ENCODE measurements at regions not wholly inside any gene's neighbourhood (a gene's known extent, or its start where the extent isn't known, plus 50 kb on each side); places are given as distances from the start of the nearest gene placed in this dataset.

DNA sequence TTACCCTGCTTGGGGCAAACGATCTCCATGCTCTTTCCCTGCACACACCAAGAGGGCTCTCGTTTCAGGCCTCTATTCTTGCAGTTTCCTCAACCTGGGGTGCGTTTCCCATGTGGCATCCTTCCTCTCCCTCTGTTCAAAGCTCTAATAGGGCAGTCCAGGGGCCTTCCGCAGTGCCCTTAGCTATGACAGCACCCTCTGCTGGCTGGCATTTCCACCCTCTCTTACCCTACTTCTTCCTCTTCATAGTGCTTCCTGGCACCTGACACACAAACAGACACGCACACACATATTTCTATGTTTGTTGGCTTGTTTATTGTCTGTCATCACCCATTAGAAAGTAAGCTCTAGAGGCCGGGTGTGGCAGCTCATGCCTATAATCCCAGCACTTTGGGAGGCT is 294.0 kb downstream of the CLIC5 start:
- H3K36me3 ChIP-seq (ENCODE audit: insufficient read depth, low read length) = no peaks in the 10 kb centered on the region
- H3K9me3 ChIP-seq (ENCODE audit: low read length) = no peaks in the 10 kb centered on the region
- no peaks in the 10 kb centered on the region for H3F3A ChIP-seq (ENCODE audit: insufficient read depth, low read length, poor library complexity, severe bottlenecking)
- H2AFZ ChIP-seq (ENCODE audit: low read depth, low read length) = no peak overlapping the region
- no peaks in the 10 kb centered on the region for H3K9me2 ChIP-seq (ENCODE audit: insufficient read depth, low read length)
- H3K4me2 ChIP-seq (ENCODE audit: low read length) = no peak overlapping the region
- H3K27ac ChIP-seq (ENCODE audit: low read length) = no peak overlapping the region
- H3K9ac ChIP-seq (ENCODE audit: low read length) = no peak overlapping the region
- H4K20me1 ChIP-seq (ENCODE audit: insufficient read depth) = no peaks in the 10 kb centered on the region
- TF ChIP-seq MXI1 (conservative IDR thresholded peaks at IDR 0.05; ENCODE audit: poor library complexity, severe bottlenecking) (no peak), EZH2 (IDR thresholded peaks at IDR 0.05; ENCODE audit: borderline replicate concordance, insufficient read depth, low read length, poor library complexity, severe bottlenecking) (no peak), RAD21 (conservative IDR thresholded peaks at IDR 0.05) (no peak), SMC3 (conservative IDR thresholded peaks at IDR 0.05; ENCODE audit: poor library complexity) (no peak), EP300 (conservative IDR thresholded peaks at IDR 0.05; ENCODE audit: poor library complexity, severe bottlenecking) (no peak)
- no peaks in the 10 kb centered on the region for H3K79me2 ChIP-seq (replicated peaks; ENCODE audit: insufficient read depth, low read length)
- H3K4me3 ChIP-seq (ENCODE audit: low read length) = no peak overlapping the region
- no peaks in the 10 kb centered on the region for H3K27me3 ChIP-seq (ENCODE audit: insufficient read depth, low read depth, low read length)

DNA sequence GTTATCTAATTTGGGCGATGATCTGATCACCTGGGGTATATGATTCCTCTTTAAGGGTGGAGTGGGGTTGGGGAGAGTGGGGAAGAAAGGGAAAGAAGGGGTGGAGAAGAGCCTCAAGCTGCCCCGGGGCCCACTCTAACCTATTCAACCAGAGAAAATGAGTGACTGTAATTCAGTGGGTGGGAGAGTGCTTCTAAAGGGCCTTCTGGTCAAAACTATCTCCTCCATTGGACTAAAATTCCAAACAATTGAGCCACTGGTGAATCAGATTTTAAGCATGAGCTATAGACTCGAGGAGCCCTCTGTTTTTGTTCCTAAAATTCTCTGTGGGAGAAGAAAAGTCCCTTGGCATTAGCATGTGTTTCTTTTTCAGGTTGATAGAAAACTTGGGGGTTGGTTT is 296.8 kb downstream of the CLIC5 start:
- Histone ChIP-seq H3K36me3 (ENCODE audit: insufficient read depth, low read length) (no peaks in the 10 kb centered on the region), H3K27ac (ENCODE audit: low read length) (no peak overlapping the region), H3K9me2 (ENCODE audit: insufficient read depth, low read length) (no peaks in the 10 kb centered on the region), H3K4me3 (ENCODE audit: low read length) (no peak overlapping the region), H3F3A (ENCODE audit: insufficient read depth, low read length, poor library complexity, severe bottlenecking) (no peaks in the 10 kb centered on the region), H3K4me2 (ENCODE audit: low read length) (no peak overlapping the region), H3K9me3 (ENCODE audit: low read length) (no peaks in the 10 kb centered on the region), H4K20me1 (ENCODE audit: insufficient read depth) (no peaks in the 10 kb centered on the region), H3K9ac (ENCODE audit: low read length) (no peak overlapping the region), H2AFZ (ENCODE audit: low read depth, low read length) (no peak overlapping the region), H3K27me3 (ENCODE audit: insufficient read depth, low read depth, low read length) (no peaks in the 10 kb centered on the region), H3K79me2 (replicated peaks; ENCODE audit: insufficient read depth, low read length) (no peaks in the 10 kb centered on the region)
- TF ChIP-seq, protein P1, sequence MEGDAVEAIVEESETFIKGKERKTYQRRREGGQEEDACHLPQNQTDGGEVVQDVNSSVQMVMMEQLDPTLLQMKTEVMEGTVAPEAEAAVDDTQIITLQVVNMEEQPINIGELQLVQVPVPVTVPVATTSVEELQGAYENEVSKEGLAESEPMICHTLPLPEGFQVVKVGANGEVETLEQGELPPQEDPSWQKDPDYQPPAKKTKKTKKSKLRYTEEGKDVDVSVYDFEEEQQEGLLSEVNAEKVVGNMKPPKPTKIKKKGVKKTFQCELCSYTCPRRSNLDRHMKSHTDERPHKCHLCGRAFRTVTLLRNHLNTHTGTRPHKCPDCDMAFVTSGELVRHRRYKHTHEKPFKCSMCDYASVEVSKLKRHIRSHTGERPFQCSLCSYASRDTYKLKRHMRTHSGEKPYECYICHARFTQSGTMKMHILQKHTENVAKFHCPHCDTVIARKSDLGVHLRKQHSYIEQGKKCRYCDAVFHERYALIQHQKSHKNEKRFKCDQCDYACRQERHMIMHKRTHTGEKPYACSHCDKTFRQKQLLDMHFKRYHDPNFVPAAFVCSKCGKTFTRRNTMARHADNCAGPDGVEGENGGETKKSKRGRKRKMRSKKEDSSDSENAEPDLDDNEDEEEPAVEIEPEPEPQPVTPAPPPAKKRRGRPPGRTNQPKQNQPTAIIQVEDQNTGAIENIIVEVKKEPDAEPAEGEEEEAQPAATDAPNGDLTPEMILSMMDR (IDR thresholded peaks at IDR 0.05; ENCODE audit: poor library complexity, severe bottlenecking) = no peak
- TF ChIP-seq EZH2 (IDR thresholded peaks at IDR 0.05; ENCODE audit: borderline replicate concordance, insufficient read depth, low read length, poor library complexity, severe bottlenecking) (no peak), RAD21 (conservative IDR thresholded peaks at IDR 0.05) (no peak), POLR2AphosphoS5 (IDR thresholded peaks at IDR 0.05) (no peak), TAF1 (IDR thresholded peaks at IDR 0.05; ENCODE audit: low read depth) (no peak), EP300 (conservative IDR thresholded peaks at IDR 0.05; ENCODE audit: poor library complexity, severe bottlenecking) (no peak), SMC3 (conservative IDR thresholded peaks at IDR 0.05; ENCODE audit: poor library complexity) (no peak), MXI1 (conservative IDR thresholded peaks at IDR 0.05; ENCODE audit: poor library complexity, severe bottlenecking) (no peak)
- TF ChIP-seq, protein P2, sequence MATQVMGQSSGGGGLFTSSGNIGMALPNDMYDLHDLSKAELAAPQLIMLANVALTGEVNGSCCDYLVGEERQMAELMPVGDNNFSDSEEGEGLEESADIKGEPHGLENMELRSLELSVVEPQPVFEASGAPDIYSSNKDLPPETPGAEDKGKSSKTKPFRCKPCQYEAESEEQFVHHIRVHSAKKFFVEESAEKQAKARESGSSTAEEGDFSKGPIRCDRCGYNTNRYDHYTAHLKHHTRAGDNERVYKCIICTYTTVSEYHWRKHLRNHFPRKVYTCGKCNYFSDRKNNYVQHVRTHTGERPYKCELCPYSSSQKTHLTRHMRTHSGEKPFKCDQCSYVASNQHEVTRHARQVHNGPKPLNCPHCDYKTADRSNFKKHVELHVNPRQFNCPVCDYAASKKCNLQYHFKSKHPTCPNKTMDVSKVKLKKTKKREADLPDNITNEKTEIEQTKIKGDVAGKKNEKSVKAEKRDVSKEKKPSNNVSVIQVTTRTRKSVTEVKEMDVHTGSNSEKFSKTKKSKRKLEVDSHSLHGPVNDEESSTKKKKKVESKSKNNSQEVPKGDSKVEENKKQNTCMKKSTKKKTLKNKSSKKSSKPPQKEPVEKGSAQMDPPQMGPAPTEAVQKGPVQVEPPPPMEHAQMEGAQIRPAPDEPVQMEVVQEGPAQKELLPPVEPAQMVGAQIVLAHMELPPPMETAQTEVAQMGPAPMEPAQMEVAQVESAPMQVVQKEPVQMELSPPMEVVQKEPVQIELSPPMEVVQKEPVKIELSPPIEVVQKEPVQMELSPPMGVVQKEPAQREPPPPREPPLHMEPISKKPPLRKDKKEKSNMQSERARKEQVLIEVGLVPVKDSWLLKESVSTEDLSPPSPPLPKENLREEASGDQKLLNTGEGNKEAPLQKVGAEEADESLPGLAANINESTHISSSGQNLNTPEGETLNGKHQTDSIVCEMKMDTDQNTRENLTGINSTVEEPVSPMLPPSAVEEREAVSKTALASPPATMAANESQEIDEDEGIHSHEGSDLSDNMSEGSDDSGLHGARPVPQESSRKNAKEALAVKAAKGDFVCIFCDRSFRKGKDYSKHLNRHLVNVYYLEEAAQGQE (IDR thresholded peaks at IDR 0.05; ENCODE audit: borderline replicate concordance) = no peak
